OCI-LY1 (cell line): ENCODE measurements at regions not wholly inside any gene's neighbourhood (a gene's known extent, or its start where the extent isn't known, plus 50 kb on each side); places are given as distances from the start of the nearest gene placed in this dataset.

Experiments used
- H2AFZ ChIP-seq: fragments of 200-600 bp; sonication (generic), shearing (Covaris generic); 2 replicates; pipeline ENCODE4 v1.6.0; 2014; ENCODE audit warnings: antibody characterized with exemption, mild to moderate bottlenecking, low read length
- H3F3A ChIP-seq: fragments of 200-600 bp; sonication (generic), shearing (Covaris generic); 2 replicates; pipeline ENCODE4 v1.6.0; 2014; ENCODE audit warnings: mild to moderate bottlenecking, antibody characterized with exemption, low read length, moderate library complexity; ENCODE audit not compliant: insufficient read depth
- H3K27ac ChIP-seq: fragments of 200-600 bp; sonication (generic); 2 replicates; pipeline ENCODE4 v1.5.1; 2014; ENCODE audit warnings: low read length, mixed run types, mild to moderate bottlenecking, low read depth; ENCODE audit not compliant: poor library complexity, severe bottlenecking
- H3K27me3 ChIP-seq: fragments of 200-600 bp; sonication (generic); 2 replicates; pipeline ENCODE4 v1.6.0; 2014; ENCODE audit warnings: antibody characterized with exemption, mild to moderate bottlenecking, low read length, moderate library complexity; ENCODE audit not compliant: insufficient read depth
- H3K36me3 ChIP-seq: fragments of 200-600 bp; sonication (generic); 2 replicates; pipeline ENCODE4 v1.6.1; 2014; ENCODE audit warnings: mild to moderate bottlenecking, antibody characterized with exemption, low read length, moderate library complexity, mixed read lengths; ENCODE audit not compliant: insufficient read depth
- H3K4me1 ChIP-seq: fragments of 200-600 bp; sonication (generic); 2 replicates; pipeline ENCODE4 v1.5.1; 2014; ENCODE audit warnings: mild to moderate bottlenecking, low read length, moderate library complexity; ENCODE audit not compliant: insufficient read depth, severe bottlenecking
- H3K4me2 ChIP-seq: fragments of 200-600 bp; sonication (generic), shearing (Covaris generic); 2 replicates; pipeline ENCODE4 v1.6.1; 2014; ENCODE audit warnings: low read length
- H3K4me3 ChIP-seq: fragments of 200-600 bp; sonication (generic); 2 replicates; pipeline ENCODE4 v1.5.1; 2014; ENCODE audit warnings: low read length, low read depth, mild to moderate bottlenecking, mixed read lengths; ENCODE audit not compliant: poor library complexity, severe bottlenecking
- H3K79me2 ChIP-seq: fragments of 200-600 bp; shearing (Covaris generic); 2 replicates; pipeline ENCODE4 v1.6.1; 2016; ENCODE audit warnings: mixed run types, low read length, mixed read lengths; ENCODE audit not compliant: insufficient read depth
- H3K9ac ChIP-seq: fragments of 200-600 bp; sonication (generic), shearing (Covaris generic); 2 replicates; pipeline ENCODE4 v1.6.1; 2014; ENCODE audit warnings: mild to moderate bottlenecking, low read length, mixed read lengths
- H3K9me2 ChIP-seq: fragments of 200-600 bp; sonication (generic), shearing (Covaris generic); 2 replicates; pipeline ENCODE4 v1.6.1; 2014; ENCODE audit warnings: low read depth, mild to moderate bottlenecking, low read length, mixed read lengths
- H3K9me3 ChIP-seq: fragments of 200-600 bp; shearing (Covaris generic); 2 replicates; pipeline ENCODE4 v1.6.1; 2014; ENCODE audit warnings: low read length, mixed read lengths
- H4K20me1 ChIP-seq: fragments of 200-600 bp; sonication (generic), shearing (Covaris generic); 2 replicates; pipeline ENCODE4 v1.6.0; 2016; ENCODE audit warnings: mild to moderate bottlenecking, low read length; ENCODE audit not compliant: insufficient read depth
- EZH2 ChIP-seq: fragments of 200-600 bp; sonication (generic), shearing (Covaris generic); IDR thresholded peaks from 2 replicates; pipeline ENCODE4 v1.8.0; 2017; ENCODE audit warnings: borderline replicate concordance, mixed run types, mild to moderate bottlenecking, antibody characterized with exemption, low read length, moderate library complexity, mixed read lengths
- TF ChIP-seq, protein P1 (sequence below): fragments of 200-600 bp; sonication (generic), shearing (Covaris generic); IDR thresholded peaks from 2 replicates; pipeline ENCODE4 v1.5.1; 2017; ENCODE audit warnings: mild to moderate bottlenecking, antibody characterized with exemption, low read length, moderate library complexity, mixed read lengths

DNA sequence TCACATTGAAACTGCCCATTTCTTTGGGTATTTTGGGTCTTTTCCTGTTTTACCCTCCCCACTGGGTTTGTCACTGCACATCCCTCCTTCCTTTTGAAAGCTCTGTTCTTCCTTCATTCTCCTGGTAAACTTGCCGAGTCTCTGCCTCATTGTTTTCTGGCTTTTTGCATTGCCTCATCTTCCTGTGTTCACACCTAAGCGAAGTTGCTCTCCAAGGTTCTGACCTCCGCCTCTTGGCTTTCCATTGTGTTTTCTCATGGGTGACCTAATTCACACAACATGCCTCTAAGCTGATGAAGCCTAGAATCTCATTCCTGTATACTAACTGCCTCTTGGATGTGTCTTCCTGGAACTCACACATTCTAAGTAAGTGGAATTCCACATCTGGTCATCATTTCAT is 1096.1 kb upstream of the EEF2KMT start:
- Histone ChIP-seq H4K20me1 (no peaks in the 10 kb centered on the region), H3K9me2 (no peaks in the 10 kb centered on the region), H2AFZ (no peak overlapping the region), H3K4me2 (no peak overlapping the region), H3K4me1 (no peaks in the 10 kb centered on the region), H3K9me3 (no peaks in the 10 kb centered on the region), H3K79me2 (no peaks in the 10 kb centered on the region), H3F3A (no peaks in the 10 kb centered on the region), H3K27me3 (no peaks in the 10 kb centered on the region), H3K36me3 (no peaks in the 10 kb centered on the region), H3K4me3 (no peak overlapping the region), H3K9ac (no peak overlapping the region), H3K27ac (no peak overlapping the region)
- TF ChIP-seq, protein P1, sequence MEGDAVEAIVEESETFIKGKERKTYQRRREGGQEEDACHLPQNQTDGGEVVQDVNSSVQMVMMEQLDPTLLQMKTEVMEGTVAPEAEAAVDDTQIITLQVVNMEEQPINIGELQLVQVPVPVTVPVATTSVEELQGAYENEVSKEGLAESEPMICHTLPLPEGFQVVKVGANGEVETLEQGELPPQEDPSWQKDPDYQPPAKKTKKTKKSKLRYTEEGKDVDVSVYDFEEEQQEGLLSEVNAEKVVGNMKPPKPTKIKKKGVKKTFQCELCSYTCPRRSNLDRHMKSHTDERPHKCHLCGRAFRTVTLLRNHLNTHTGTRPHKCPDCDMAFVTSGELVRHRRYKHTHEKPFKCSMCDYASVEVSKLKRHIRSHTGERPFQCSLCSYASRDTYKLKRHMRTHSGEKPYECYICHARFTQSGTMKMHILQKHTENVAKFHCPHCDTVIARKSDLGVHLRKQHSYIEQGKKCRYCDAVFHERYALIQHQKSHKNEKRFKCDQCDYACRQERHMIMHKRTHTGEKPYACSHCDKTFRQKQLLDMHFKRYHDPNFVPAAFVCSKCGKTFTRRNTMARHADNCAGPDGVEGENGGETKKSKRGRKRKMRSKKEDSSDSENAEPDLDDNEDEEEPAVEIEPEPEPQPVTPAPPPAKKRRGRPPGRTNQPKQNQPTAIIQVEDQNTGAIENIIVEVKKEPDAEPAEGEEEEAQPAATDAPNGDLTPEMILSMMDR, result no peak

DNA sequence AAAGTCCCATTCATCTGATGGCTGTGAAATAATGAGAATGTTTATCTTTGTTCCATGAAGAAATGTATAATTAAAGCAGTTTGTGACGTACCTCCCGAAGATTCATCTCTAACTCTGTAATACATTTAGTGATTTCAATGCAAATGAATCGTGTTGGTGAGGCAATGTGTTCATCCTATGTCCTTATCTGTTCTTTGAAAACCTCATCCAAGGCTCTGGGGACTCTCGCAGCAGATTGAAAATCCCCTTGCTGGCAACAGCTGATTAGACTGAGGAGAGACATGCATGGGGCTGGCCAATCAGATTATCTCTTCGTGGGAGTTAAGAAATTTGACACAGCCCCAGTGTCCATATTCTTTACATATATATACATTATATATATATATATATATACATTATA is 1095.4 kb upstream of the EEF2KMT start:
- no peaks in the 10 kb centered on the region for H3K79me2 ChIP-seq
- no peaks in the 10 kb centered on the region for H3K36me3 ChIP-seq
- H3K9me2 ChIP-seq, result no peaks in the 10 kb centered on the region
- TF ChIP-seq EZH2, result no peak
- TF ChIP-seq, protein P1, result no peak
- H3K9ac ChIP-seq, result no peak overlapping the region
- no peak overlapping the region for H2AFZ ChIP-seq
- no peaks in the 10 kb centered on the region for H3K27me3 ChIP-seq
- no peak overlapping the region for H3K4me2 ChIP-seq
- no peaks in the 10 kb centered on the region for H3K9me3 ChIP-seq
- H4K20me1 ChIP-seq, result no peaks in the 10 kb centered on the region
- no peaks in the 10 kb centered on the region for H3K4me1 ChIP-seq
- H3K4me3 ChIP-seq, result no peak overlapping the region
- H3K27ac ChIP-seq, result no peak overlapping the region
- no peaks in the 10 kb centered on the region for H3F3A ChIP-seq

DNA sequence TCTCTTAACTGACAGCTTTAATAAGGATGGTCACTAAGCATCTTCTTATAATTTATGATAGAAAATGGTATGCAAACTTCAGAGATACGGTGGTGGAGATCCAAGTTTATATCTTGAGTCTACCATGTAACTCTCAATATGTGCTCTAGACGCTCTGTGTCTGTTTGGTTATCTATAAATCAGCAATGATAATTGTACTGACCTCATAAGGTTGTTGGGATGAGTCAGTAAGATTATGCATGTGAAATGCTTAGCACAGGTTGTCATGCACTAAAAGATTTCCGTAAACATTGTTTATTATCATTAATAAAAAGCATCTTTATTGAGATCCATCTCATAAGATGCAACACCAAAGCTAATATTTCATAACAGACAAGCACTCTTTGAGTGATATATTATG is 1094.9 kb upstream of the EEF2KMT start:
- H3K27ac ChIP-seq, result no peak overlapping the region
- H3K27me3 ChIP-seq, result no peaks in the 10 kb centered on the region
- no peak overlapping the region for H3K4me3 ChIP-seq
- H3K9me3 ChIP-seq, result no peaks in the 10 kb centered on the region
- TF ChIP-seq EZH2, result no peak
- TF ChIP-seq, protein P1, result no peak
- no peak overlapping the region for H2AFZ ChIP-seq
- no peaks in the 10 kb centered on the region for H3F3A ChIP-seq
- H4K20me1 ChIP-seq, result no peaks in the 10 kb centered on the region
- no peak overlapping the region for H3K4me2 ChIP-seq
- H3K79me2 ChIP-seq, result no peaks in the 10 kb centered on the region
- H3K9ac ChIP-seq, result no peak overlapping the region
- H3K4me1 ChIP-seq, result no peaks in the 10 kb centered on the region
- H3K36me3 ChIP-seq, result no peaks in the 10 kb centered on the region
- H3K9me2 ChIP-seq, result no peaks in the 10 kb centered on the region
